PFSK-1 (cell line): ENCODE measurements at regions not wholly inside any gene's neighbourhood (a gene's known extent, or its start where the extent isn't known, plus 50 kb on each side); places are given as distances from the start of the nearest gene placed in this dataset.

Source experiments
- FOXP2 ChIP-seq: optimal IDR thresholded peaks from 2 replicates; pipeline ENCODE3; 2011; ENCODE audit warnings: borderline replicate concordance, control low read depth, inconsistent platforms; ENCODE audit not compliant: insufficient read depth; ENCODE audit errors: extremely low read length, extremely low read depth
- POLR2AphosphoS5 ChIP-seq: IDR thresholded peaks from 2 replicates; pipeline ENCODE4 v1.6.1; 2012; ENCODE audit warnings: low read depth, mild to moderate bottlenecking, control low read depth, low read length, moderate library complexity
- SIN3A ChIP-seq: IDR thresholded peaks from 2 replicates; pipeline ENCODE4 v1.6.1; 2012; ENCODE audit warnings: mild to moderate bottlenecking, low read length, moderate library complexity, borderline replicate concordance; ENCODE audit not compliant: insufficient read depth
- TAF1 ChIP-seq: IDR thresholded peaks from 2 replicates; pipeline ENCODE4 v1.6.1; 2012; ENCODE audit warnings: low read length, control low read depth, borderline replicate concordance; ENCODE audit not compliant: insufficient read depth
- TF ChIP-seq, protein P1 (sequence below), 2 experiments: IDR thresholded peaks; 2 replicates each; pipeline versions ENCODE4 v1.6.1 to v1.8.0; 2011 to 2012; ENCODE audit warnings: low read depth in 2 of 2, low read length in 2 of 2, control low read depth in 1 of 2, inconsistent platforms in 1 of 2, mild to moderate bottlenecking in 1 of 2, moderate library complexity in 1 of 2; ENCODE audit not compliant: insufficient read depth in 1 of 2

GRCh38 chr19:31957711-31958110 lies 387.7 kb upstream of the ZNF507 start:
- TF ChIP-seq TAF1 (no peak), POLR2AphosphoS5 (no peak), SIN3A (no peak), FOXP2 (no peak)
- TF ChIP-seq, protein P1, sequence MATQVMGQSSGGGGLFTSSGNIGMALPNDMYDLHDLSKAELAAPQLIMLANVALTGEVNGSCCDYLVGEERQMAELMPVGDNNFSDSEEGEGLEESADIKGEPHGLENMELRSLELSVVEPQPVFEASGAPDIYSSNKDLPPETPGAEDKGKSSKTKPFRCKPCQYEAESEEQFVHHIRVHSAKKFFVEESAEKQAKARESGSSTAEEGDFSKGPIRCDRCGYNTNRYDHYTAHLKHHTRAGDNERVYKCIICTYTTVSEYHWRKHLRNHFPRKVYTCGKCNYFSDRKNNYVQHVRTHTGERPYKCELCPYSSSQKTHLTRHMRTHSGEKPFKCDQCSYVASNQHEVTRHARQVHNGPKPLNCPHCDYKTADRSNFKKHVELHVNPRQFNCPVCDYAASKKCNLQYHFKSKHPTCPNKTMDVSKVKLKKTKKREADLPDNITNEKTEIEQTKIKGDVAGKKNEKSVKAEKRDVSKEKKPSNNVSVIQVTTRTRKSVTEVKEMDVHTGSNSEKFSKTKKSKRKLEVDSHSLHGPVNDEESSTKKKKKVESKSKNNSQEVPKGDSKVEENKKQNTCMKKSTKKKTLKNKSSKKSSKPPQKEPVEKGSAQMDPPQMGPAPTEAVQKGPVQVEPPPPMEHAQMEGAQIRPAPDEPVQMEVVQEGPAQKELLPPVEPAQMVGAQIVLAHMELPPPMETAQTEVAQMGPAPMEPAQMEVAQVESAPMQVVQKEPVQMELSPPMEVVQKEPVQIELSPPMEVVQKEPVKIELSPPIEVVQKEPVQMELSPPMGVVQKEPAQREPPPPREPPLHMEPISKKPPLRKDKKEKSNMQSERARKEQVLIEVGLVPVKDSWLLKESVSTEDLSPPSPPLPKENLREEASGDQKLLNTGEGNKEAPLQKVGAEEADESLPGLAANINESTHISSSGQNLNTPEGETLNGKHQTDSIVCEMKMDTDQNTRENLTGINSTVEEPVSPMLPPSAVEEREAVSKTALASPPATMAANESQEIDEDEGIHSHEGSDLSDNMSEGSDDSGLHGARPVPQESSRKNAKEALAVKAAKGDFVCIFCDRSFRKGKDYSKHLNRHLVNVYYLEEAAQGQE (IDR thresholded peaks at IDR 0.05; ENCODE audit: insufficient read depth in 1 of 2, low read depth in 2 of 2, low read length in 2 of 2) = no peak

- TF ChIP-seq TAF1 (no peak), SIN3A (no peak), POLR2AphosphoS5 (no peak), FOXP2 (no peak)
- TF ChIP-seq, protein P1 (IDR thresholded peaks at IDR 0.05; ENCODE audit: insufficient read depth in 1 of 2, low read depth in 2 of 2, low read length in 2 of 2) = no peak
Observed at GRCh38 chr19:31959527-31960018, 385.8 kb upstream of the ZNF507 start.

DNA sequence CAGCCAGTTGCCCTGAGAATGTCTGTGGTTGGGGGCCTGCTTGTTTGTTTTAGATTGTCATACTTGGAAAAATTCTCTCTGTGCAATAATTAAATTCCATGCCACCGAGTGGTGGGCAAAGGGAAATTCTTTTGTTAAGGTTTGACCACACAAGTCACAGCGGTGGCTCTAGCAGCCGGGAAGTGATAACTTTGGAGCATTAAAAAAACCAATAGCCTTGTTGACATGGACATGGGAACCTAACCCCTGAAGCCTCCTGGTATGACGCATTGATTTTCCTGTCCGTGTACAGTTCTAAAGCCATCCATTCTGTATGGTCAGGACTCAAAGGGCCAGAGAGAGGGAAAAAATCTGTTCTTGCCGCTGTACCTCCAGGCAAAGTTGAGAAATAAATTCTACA lies 384.9 kb upstream of the ZNF507 start:
- no peak for TF ChIP-seq FOXP2
- TF ChIP-seq, protein P1 (IDR thresholded peaks at IDR 0.05; ENCODE audit: insufficient read depth in 1 of 2, low read depth in 2 of 2, low read length in 2 of 2) = no peak
- TF ChIP-seq SIN3A = no peak
- TF ChIP-seq POLR2AphosphoS5 = no peak
- TF ChIP-seq TAF1 = no peak

GRCh38 chr19:31961191-31961590 lies 384.2 kb upstream of the ZNF507 start:
- TF ChIP-seq SIN3A (no peak), POLR2AphosphoS5 (no peak), TAF1 (no peak), FOXP2 (no peak)
- TF ChIP-seq, protein P1 (IDR thresholded peaks at IDR 0.05; ENCODE audit: insufficient read depth in 1 of 2, low read depth in 2 of 2, low read length in 2 of 2) = no peak

DNA sequence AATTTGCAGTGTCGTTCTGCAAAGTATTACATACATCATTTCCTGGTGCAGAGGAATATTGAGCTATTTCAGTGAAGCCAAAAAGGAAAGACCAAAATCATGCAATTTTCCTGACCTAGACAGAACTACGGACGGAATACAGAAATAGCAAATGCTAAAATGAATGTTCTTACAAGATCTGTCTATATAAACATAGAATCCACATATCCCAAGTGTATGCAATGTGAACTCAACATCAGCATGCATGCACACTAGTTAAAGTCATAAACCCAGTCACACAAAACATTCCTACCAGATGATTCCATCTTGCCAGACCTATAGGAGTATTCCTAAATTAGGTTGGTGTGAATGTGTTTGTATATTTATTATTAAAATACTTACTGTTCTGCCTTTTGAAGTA lies 383.7 kb upstream of the ZNF507 start:
- TF ChIP-seq FOXP2 = no peak
- no peak for TF ChIP-seq POLR2AphosphoS5
- TF ChIP-seq, protein P1 (IDR thresholded peaks at IDR 0.05; ENCODE audit: insufficient read depth in 1 of 2, low read depth in 2 of 2, low read length in 2 of 2) = no peak
- no peak for TF ChIP-seq SIN3A
- TF ChIP-seq TAF1 = no peak
